Amygdala (tissue), 56 donors: ENCODE measurements at regions not wholly inside any gene's neighbourhood (a gene's known extent, or its start where the extent isn't known, plus 50 kb on each side); places are given as distances from the start of the nearest gene placed in this dataset.
"Not testable (repeated sequence)": the region's sequence is repeated elsewhere in the genome, so short reads cannot be mapped to it uniquely, and the experiment has no call there.

ENCODE experiments used
- DNase-seq, 56 donors: peaks; one replicate each; lab custom pipeline; 2025; lab: John Stamatoyannopoulos, UW

- DNase-seq = no peak
Measured at GRCh38 chr12:41697161-41697560, 447.5 kb downstream of the GXYLT1 start.

DNA sequence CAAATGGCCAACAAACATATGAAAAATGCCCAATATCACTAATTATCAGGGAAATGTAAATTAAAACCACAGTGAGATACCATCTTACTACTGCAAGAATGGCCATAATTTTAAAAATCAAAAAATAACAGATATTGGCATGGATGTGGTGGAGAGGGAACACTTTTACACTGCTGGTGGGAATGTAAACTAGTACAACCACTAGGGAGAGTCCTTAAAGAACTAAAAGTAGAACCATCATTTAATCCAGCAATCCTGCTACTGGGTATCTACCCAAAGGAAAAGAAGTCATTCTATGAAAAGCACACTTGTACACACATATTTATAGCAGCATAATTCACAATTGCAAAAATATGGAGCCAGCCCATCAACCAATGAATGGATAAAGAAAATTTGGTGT is 459.7 kb downstream of the GXYLT1 start:
- no peak for DNase-seq

- no peak for DNase-seq
Measured at GRCh38 chr12:41683513-41684240, 461.0 kb downstream of the GXYLT1 start.

DNA sequence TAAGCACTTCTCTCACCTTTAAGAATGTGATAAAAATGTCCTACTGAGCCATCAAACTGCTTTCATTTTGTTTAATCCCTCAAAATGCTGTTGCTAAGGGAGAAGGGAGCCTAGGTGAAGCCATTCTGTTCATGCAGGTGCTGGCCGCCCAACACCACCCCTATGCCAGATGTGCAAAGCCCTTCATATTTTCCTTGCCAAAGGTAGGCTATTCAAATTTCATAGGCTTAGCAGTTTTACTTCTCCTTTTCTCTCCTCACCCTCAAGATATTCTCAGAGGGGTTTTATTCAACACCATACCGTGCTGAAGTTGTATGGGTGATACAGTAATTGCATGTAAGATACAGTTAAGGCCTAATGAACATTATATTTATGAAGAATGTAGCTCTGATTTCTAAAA is 461.7 kb downstream of the GXYLT1 start:
- no peak for DNase-seq

DNA sequence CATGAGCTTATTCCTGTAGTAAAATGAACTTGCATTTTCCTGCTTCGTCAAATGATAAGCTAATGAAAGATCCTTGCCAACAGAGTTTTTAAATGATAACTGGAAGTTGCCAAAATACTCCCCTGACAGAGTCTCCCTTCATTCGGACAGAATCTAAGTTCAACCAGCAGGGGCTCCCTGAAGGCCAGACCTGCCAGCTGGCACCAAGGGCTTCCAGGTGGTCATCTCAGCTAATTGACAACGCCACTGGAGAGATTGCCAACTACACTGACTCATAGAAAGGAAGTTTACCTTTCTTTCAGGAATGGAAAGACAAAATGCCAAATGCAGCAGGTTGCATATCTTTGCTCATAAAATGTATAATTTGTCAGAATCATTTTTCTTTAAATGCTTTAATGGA is 462.8 kb downstream of the GXYLT1 start:
- no peak for DNase-seq

DNA sequence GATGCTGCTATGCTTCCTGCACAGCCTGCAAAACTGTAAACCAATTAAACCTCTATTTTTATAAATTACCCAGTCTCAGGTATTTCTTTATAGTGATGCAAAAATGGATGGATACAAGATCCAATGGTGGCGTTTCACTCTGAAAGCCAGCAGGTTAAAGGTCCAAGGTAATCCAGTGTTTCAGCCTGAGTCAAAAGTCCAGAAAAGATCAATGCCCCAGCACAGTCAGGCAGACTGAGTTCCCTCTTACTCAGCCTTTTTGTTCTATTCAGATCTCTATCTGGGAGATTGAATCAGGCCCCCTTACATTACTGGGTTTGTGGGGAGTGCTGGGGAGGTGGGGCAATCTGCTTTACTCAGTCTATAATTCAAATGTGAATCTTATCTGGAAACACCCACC is 464.5 kb downstream of the GXYLT1 start:
- DNase-seq = no peak

DNA sequence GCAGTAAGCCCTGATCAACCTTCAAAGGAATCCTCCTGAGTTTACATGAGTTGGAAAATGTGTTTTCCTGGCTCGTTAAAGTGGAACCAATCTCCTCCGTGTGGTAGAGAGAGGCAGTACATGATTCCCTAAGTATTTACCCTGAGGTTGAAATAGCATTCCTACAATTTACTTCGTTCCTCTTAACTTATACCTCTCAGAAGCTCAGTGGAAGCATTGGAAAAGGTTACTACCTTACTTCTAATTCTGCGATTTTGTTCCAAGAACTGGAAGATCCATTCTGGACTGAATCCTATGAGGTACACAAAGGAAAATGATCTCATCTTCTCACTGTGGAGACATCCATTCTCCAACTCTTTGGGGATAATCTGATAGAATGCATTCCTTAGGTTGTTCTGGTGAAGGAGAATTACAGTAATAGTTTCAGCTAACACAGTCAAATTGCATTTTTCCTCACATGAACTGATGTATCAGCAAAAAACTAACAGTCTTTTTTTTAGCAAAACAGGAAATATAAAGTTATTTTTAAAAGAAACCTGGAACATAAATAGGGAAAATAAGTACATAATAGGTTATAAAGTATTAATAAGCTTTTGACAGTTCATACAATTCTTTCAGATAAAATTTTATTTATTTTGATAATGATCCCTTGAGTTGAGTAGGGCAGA is 475.6 kb downstream of the PDZRN4 start:
- no peak for DNase-seq

GRCh38 chr12:41661141-41661765 is 473.1 kb downstream of the PDZRN4 start:
- no peak for DNase-seq

GRCh38 chr12:41656454-41656853 is 468.3 kb downstream of the PDZRN4 start:
- no peak for DNase-seq

DNA sequence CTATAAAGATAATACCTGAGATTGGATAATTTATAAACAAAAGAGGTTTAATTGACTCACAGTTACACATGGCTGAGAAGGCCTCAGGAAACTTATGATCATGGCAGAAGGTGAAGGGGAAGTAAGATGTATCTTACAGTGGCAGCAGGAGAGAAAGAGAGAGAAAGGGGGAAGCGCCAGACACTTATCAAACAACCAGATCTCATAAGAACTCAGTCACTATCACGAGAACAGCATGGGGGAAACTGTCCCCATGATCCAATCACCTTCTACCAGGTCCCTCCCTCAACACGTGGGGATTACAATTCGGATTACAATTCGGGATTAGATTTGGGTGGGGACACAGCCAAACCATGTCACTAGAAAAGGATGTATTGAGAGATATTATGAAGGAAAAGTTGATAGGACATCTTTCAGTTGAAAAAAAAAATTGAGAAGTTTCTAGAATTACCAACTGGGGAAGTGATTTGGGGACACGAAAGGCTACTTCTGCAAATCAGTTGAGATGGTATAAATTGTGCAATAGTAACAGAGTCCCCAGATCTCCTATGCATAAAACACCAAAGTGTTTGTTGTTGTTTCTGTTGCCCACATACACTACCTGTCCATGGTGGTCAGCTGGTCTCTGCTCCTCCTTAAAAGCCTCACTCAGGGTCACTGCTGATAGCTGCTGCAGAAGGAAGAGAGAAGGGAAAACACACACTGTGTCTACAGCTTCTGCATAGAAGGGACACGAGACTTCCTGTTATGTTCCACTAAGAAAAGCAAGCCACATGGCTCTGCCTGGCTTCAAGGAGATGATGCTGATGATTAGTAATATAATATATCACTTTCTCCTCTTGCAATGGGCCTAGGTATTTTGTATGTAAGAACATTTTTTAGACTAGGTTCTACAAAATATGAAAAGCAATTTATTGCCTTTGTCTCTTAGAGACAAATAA is 465.5 kb downstream of the PDZRN4 start:
- no peak for DNase-seq

DNA sequence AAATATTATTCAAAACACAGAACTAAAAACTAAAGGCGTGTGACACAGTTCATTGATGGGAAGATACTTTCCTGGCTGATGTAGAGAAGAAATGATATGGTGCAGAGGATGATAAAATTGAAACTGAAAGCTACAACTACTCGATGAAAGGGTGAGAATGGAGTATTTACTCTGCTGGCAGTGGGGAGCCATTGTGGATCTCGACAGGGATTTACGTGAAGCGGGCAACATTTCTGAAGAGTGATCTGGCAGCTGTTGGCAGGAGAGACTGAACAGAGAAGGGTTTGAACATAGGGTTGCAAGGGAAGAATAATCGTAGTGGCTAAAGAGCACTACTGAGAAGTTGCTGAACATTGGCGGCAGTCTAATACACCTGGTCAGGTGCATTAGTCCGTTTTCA is 464.9 kb downstream of the PDZRN4 start:
- DNase-seq = no peak

DNA sequence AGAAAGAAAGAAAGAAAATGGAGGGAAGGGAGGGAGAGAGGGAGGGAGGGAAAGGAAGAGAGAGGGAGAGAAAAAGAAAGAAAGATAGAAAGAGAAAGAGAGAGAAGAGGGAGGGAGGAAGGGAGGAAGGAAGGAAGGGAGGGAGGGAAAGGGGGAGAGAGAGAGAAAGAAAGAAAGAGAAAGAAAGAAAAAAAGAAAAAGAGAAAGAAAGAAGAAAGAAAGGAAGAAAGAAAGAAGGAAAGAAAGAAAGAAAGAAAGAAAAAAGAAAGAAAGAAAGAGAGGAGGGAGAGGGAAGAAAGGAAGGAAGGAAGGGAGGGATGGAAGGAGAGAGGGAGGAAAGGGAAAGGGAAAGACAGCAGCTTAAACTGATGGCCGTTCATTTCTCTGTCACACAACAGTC is 457.5 kb downstream of the PDZRN4 start:
- no peak for DNase-seq

DNA sequence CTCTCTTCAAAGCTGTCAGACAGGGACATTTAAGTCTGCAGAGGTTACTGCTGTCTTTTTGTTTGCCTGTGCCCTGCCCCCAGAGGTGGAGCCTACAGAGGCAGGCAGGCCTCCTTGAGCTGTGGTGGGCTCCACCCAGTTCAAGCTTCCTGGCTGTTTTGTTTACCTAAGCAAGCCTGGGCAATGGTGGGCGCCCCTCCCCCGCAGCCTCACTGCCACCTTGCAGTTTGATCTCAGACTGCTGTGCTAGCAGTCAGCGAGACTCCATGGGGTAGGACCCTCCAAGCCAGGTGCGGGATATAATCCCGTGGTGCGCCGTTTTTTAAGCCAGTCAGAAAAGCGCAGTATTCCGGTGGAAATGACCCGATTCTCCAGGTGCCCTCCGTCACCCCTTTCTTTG is 454.7 kb downstream of the PDZRN4 start:
- not testable (repeated sequence) for DNase-seq

GRCh38 chr12:41636653-41637052 is 448.5 kb downstream of the PDZRN4 start:
- no peak for DNase-seq

DNA sequence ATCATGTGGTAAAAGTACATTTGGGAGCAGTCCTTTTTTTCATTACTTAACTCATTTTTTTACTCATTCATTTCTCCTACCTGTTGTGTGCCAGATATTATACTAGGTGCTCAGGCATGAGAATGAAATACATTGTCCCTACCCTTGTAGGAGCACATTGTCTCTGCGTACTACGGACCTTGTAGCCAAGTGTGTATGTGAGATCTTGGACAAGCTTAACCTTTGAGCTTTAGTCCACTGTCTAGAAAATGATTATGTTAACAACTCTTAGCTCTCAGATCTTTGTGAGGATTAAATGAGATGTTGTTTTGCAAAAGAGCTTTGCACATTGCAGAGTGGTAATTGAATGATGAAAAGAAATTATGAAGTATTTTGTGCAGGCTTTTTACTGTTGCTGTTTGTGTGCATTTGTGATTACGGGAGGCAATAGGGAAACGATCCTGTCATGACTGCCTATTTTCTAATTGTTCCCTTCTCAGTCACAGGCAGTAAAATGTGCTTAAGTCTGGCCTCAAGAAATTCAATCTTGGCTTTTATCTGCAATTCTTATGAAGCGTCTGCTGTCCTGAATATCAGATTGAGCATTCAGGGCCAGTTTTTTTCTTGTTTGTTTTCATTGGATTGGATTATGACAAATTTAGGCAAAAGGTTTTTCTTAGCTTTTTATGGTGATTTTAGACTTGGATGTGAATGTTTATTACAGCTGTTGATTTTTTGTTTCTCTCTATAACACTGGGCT is 447.7 kb downstream of the PDZRN4 start:
- DNase-seq = no peak

DNA sequence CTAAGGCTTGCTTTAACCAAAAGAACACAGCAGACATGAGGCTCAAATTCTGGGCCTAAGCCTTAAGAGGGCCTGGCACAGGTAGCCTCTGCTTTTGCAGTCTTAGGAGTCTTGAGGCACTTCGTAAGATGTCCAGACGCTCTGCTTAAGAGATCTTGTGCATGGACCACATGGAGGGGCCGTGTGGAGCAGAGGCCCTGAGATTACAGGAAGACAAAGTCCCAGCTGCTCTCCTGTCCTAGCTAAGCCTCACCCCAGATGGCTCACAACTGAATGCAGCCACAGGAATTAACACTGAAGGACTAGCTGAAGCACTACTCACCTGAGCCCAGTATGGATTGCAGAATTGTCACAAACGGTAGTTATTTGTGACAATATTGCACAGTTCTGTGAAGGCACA is 446.0 kb downstream of the PDZRN4 start:
- no peak for DNase-seq

- DNase-seq = no peak
Measured at GRCh38 chr12:41629611-41630010, 441.5 kb downstream of the PDZRN4 start.

DNA sequence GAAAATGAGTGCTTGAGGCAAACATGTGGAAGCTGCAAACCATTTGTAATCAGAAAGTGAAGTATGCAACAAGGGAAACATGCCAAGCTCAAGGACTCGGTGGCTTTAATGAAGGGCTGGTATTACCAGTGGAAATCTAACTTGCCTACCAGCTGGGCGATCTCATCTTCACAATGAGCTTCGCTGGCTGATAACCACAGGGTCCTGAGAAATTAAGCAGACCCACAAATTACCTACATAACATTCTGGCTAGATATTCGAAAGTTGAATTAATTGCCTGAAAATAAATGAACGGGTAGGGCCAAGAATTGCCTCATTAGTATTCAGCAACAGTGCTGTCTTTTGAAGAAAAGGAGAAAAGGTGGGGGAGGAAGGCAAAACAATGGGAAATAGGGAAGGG is 439.4 kb downstream of the PDZRN4 start:
- no peak for DNase-seq

GRCh38 chr12:41624571-41624970 is 436.5 kb downstream of the PDZRN4 start:
- no peak for DNase-seq
